SK-N-SH (cell line): ENCODE measurements at regions not wholly inside any gene's neighbourhood (a gene's known extent, or its start where the extent isn't known, plus 50 kb on each side); places are given as distances from the start of the nearest gene placed in this dataset.

Source experiments
- CTCF ChIA-PET: fragments of 300-600, 350-600 bp; formaldehyde crosslinking; extraction: SDS; loops from one replicate; lab custom pipeline; 2021; lab: Yijun Ruan, JAX
- POLR2A ChIA-PET: fragments of 350-600 bp; sonication (Branson Sonifier 250); formaldehyde crosslinking; extraction: SDS; loops from one replicate; lab custom pipeline; 2020; ENCODE audit warnings: antibody characterized with exemption, inconsistent platforms; lab: Yijun Ruan, JAX
- DNase-seq: peaks from one replicate; pipeline ENCODE4 v3.0.0; 2012
- H2AFZ ChIP-seq: fragments of 200-600 bp; sonication (generic); 2 replicates; pipeline ENCODE4 v1.8.1; 2016; ENCODE audit warnings: antibody characterized with exemption, mild to moderate bottlenecking, low read depth
- H3F3A ChIP-seq: fragments of 200-600 bp; sonication (generic); replicated peaks from 2 replicates; pipeline ENCODE3; 2016; ENCODE audit warnings: antibody characterized with exemption, mild to moderate bottlenecking; ENCODE audit not compliant: insufficient read depth
- H3K27ac ChIP-seq, 2 experiments: fragments of 200-500 bp in 1 of 2; fragments of 200-600 bp in 1 of 2; sonication (Bioruptor generic) in 1 of 2; sonication (generic), shearing (Covaris generic) in 1 of 2; 2 replicates each; pipeline versions ENCODE4 v1.5.1 to v1.6.1; 2014 to 2016; ENCODE audit warnings: low read depth in 2 of 2, inconsistent platforms in 1 of 2, low read length in 1 of 2, mild to moderate bottlenecking in 1 of 2, mixed read lengths in 1 of 2
- H3K27me3 ChIP-seq: fragments of 200-600 bp; sonication (generic), shearing (Covaris generic); 2 replicates; pipeline ENCODE4 v1.6.1; 2016; ENCODE audit warnings: mixed run types; ENCODE audit not compliant: insufficient read depth
- H3K36me3 ChIP-seq, 2 experiments: fragments of 200-500 bp in 1 of 2; fragments of 200-600 bp in 1 of 2; sonication (Bioruptor generic) in 1 of 2; sonication (generic) in 1 of 2; replicated peaks in 1 of 2; 2 replicates each; pipeline versions ENCODE3 to v1.5.1; 2014 to 2016; ENCODE audit warnings: low read length in 1 of 2, mild to moderate bottlenecking in 1 of 2; ENCODE audit not compliant: insufficient read depth in 2 of 2, control insufficient read depth in 1 of 2
- H3K4me1 ChIP-seq, 2 experiments: fragments of 200-500 bp in 1 of 2; fragments of 200-600 bp in 1 of 2; sonication (Bioruptor generic) in 1 of 2; sonication (generic), shearing (Covaris generic) in 1 of 2; 2 replicates each; pipeline versions ENCODE4 v1.5.1 to v1.6.1; 2014 to 2016; ENCODE audit warnings: low read depth in 1 of 2, low read length in 1 of 2, mixed run types in 1 of 2; ENCODE audit not compliant: insufficient read depth in 2 of 2, control insufficient read depth in 1 of 2
- H3K4me2 ChIP-seq: fragments of 200-600 bp; sonication (generic), shearing (Covaris generic); 2 replicates; pipeline ENCODE4 v1.6.1; 2017; ENCODE audit warnings: mixed run types
- H3K4me3 ChIP-seq, 2 experiments: fragments of 200-500 bp in 1 of 2; fragments of 200-600 bp in 1 of 2; sonication (Bioruptor generic) in 1 of 2; sonication (generic), shearing (Covaris generic) in 1 of 2; 2 replicates each; pipeline versions ENCODE4 v1.5.1 to v1.8.1; 2014 to 2016; ENCODE audit warnings: low read depth in 2 of 2, inconsistent platforms in 1 of 2, low read length in 1 of 2, mild to moderate bottlenecking in 1 of 2, mixed read lengths in 1 of 2, moderate library complexity in 1 of 2
- H3K79me2 ChIP-seq: fragments of 200-600 bp; sonication (generic); 2 replicates; pipeline ENCODE4 v1.8.1; 2017; ENCODE audit warnings: mild to moderate bottlenecking; ENCODE audit not compliant: insufficient read depth
- H3K9ac ChIP-seq: fragments of 200-600 bp; sonication (generic); 2 replicates; pipeline ENCODE4 v1.6.1; 2017; ENCODE audit warnings: mixed run types
- H3K9me2 ChIP-seq: fragments of 200-600 bp; sonication (generic); 2 replicates; pipeline ENCODE4 v1.6.1; 2017; ENCODE audit warnings: mixed run types
- H3K9me3 ChIP-seq: fragments of 200-600 bp; sonication (generic); 2 replicates; pipeline ENCODE4 v1.6.1; 2017; ENCODE audit warnings: mixed run types, mild to moderate bottlenecking, moderate library complexity
- H4K20me1 ChIP-seq: fragments of 200-600 bp; sonication (generic); 2 replicates; pipeline ENCODE4 v1.6.1; 2017; ENCODE audit warnings: mild to moderate bottlenecking, mixed run types; ENCODE audit not compliant: insufficient read depth
- CTCF ChIP-seq: fragments of 200-600 bp; sonication (generic); IDR thresholded peaks from 2 replicates; pipeline ENCODE4 v1.6.1; 2017; ENCODE audit warnings: antibody characterized with exemption, mild to moderate bottlenecking, moderate library complexity
- FOXM1 ChIP-seq: IDR thresholded peaks from 2 replicates; pipeline ENCODE4 v1.4.0; 2012; ENCODE audit warnings: low read depth, mild to moderate bottlenecking
- GABPA ChIP-seq: IDR thresholded peaks from 2 replicates; pipeline ENCODE4 v1.4.0; 2012; ENCODE audit warnings: low read depth, mild to moderate bottlenecking
- IRF3 ChIP-seq: fragments of 150-350 bp; IDR thresholded peaks from 2 replicates; pipeline ENCODE4 v1.6.1; 2016; ENCODE audit warnings: mild to moderate bottlenecking, low read depth, low read length
- PBX3 ChIP-seq: IDR thresholded peaks from 2 replicates; pipeline ENCODE4; 2012
- POLR2AphosphoS5 ChIP-seq: IDR thresholded peaks from 2 replicates; pipeline ENCODE4 v1.6.1; 2012; ENCODE audit warnings: low read depth, low read length
- RCOR1 ChIP-seq: fragments of 150-350 bp; IDR thresholded peaks from 2 replicates; pipeline ENCODE4 v1.6.1; 2017; ENCODE audit warnings: antibody characterized with exemption, low read length
- REST ChIP-seq: IDR thresholded peaks from 2 replicates; pipeline ENCODE4 v1.6.1; 2012; ENCODE audit warnings: mild to moderate bottlenecking, low read depth, low read length, moderate library complexity
- SIN3A ChIP-seq: IDR thresholded peaks from 2 replicates; pipeline ENCODE4 v1.6.1; 2012; ENCODE audit warnings: low read depth, mild to moderate bottlenecking, low read length, moderate library complexity, borderline replicate concordance
- SMC3 ChIP-seq: IDR thresholded peaks from 2 replicates; pipeline ENCODE4 v1.6.1; 2012; ENCODE audit warnings: low read depth, low read length, improper control_type of control experiment
- TAF1 ChIP-seq: IDR thresholded peaks from 2 replicates; pipeline ENCODE4 v1.6.1; 2012; ENCODE audit warnings: low read depth, mild to moderate bottlenecking, low read length, moderate library complexity, borderline replicate concordance
- TEAD4 ChIP-seq: IDR thresholded peaks from 2 replicates; pipeline ENCODE4 v1.4.0; 2012; ENCODE audit warnings: mild to moderate bottlenecking, borderline replicate concordance; ENCODE audit not compliant: insufficient read depth
- ZBTB33 ChIP-seq: IDR thresholded peaks from 2 replicates; pipeline ENCODE4 v1.4.0; 2012; ENCODE audit warnings: low read depth, borderline replicate concordance
- WGBS: methylation state at CpG from one replicate; pipeline ENCODE4 v1.1.6; 2017; ENCODE audit warnings: low lambda C conversion rate; 5-methylcytosine and 5-hydroxymethylcytosine counted together

- H3K9me2 ChIP-seq: no peaks in the 10 kb centered on the region
- no peak overlapping the region for H3K9ac ChIP-seq
- H4K20me1 ChIP-seq: no peaks in the 10 kb centered on the region
- no peaks in the 10 kb centered on the region for H3K36me3 ChIP-seq
- 85% methylated on average over 5 of the region's 5 CpGs for WGBS
- no peak overlapping the region for H3K4me2 ChIP-seq
- H3K27me3 ChIP-seq: no peaks in the 10 kb centered on the region
- no peak for TF ChIP-seq TAF1
- no peak for TF ChIP-seq ZBTB33
- no peak for TF ChIP-seq GABPA
- no peak for TF ChIP-seq FOXM1
- TF ChIP-seq SMC3: no peak
- TF ChIP-seq IRF3: no peak
- TF ChIP-seq POLR2AphosphoS5: no peak
- no peak for TF ChIP-seq CTCF
- no peak for TF ChIP-seq SIN3A
- TF ChIP-seq TEAD4: no peak
- TF ChIP-seq REST: no peak
- no peak for TF ChIP-seq PBX3
- TF ChIP-seq RCOR1: no peak
- peak overlapping the region in 1 of 2 experiments; percentile 66; a peak in 2 of 4 replicates for H3K27ac ChIP-seq
- peaks cover 0 to 7% of the 10 kb centered on the region in 2 experiments; a peak in 2 of 4 replicates for H3K4me1 ChIP-seq
- no peaks in the 10 kb centered on the region for H3K79me2 ChIP-seq
- DNase-seq: no peak
- H3K4me3 ChIP-seq: no peak overlapping the region
- H2AFZ ChIP-seq: peak overlapping the region; percentile 42; the same call in 1 of the 2 replicates
- ChIA-PET POLR2A (no interaction called here), CTCF (interaction anchor here (0.6 kb wide), 1 partner anchor 24 kb away, joined by 3 read pairs; no protein-coding TSS in a partner anchor)
- peaks cover 5% of the 10 kb centered on the region for H3F3A ChIP-seq
- H3K9me3 ChIP-seq: no peaks in the 10 kb centered on the region
These were observed 149.3 kb downstream of the MRPL39 start for GRCh38 chr21:25457946-25458345.
